ENCODE measurements at regions not wholly inside any gene's neighbourhood (a gene's known extent, or its start where the extent isn't known, plus 50 kb on each side); places are given as distances from the start of the nearest gene placed in this dataset.
"Not testable (repeated sequence)": the region's sequence is repeated elsewhere in the genome, so short reads cannot be mapped to it uniquely, and the experiment has no call there.

DNA sequence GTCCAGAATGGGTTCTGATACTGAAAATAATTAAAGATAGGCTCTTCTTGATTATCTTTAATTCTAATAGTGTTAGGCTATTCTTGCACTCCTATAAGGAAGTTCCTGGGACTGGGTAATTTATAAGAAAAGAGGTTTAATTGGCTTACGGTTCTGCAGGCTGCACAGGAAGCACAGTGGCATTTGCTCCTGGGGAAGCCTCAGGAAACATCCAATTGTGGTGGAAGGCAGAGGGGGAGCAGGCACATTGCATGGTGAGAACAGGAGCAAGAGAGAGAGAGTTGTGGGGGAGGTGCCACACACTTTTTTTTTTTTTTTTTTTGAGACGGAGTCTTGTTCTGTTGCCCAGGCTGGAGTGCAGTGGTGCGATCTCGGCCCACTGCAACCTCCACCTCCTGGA lies 540.3 kb downstream of the RFPL4B start:
- TF ChIP-seq, protein P1, sequence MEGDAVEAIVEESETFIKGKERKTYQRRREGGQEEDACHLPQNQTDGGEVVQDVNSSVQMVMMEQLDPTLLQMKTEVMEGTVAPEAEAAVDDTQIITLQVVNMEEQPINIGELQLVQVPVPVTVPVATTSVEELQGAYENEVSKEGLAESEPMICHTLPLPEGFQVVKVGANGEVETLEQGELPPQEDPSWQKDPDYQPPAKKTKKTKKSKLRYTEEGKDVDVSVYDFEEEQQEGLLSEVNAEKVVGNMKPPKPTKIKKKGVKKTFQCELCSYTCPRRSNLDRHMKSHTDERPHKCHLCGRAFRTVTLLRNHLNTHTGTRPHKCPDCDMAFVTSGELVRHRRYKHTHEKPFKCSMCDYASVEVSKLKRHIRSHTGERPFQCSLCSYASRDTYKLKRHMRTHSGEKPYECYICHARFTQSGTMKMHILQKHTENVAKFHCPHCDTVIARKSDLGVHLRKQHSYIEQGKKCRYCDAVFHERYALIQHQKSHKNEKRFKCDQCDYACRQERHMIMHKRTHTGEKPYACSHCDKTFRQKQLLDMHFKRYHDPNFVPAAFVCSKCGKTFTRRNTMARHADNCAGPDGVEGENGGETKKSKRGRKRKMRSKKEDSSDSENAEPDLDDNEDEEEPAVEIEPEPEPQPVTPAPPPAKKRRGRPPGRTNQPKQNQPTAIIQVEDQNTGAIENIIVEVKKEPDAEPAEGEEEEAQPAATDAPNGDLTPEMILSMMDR (IDR thresholded peaks at IDR 0.05), result not testable (repeated sequence)
- TF ChIP-seq POLR2A (IDR thresholded peaks at IDR 0.05), result not testable (repeated sequence)

Measured in ovary (tissue), 3 donors.